ENCODE measurements at regions not wholly inside any gene's neighbourhood (a gene's known extent, or its start where the extent isn't known, plus 50 kb on each side); places are given as distances from the start of the nearest gene placed in this dataset.

DNA sequence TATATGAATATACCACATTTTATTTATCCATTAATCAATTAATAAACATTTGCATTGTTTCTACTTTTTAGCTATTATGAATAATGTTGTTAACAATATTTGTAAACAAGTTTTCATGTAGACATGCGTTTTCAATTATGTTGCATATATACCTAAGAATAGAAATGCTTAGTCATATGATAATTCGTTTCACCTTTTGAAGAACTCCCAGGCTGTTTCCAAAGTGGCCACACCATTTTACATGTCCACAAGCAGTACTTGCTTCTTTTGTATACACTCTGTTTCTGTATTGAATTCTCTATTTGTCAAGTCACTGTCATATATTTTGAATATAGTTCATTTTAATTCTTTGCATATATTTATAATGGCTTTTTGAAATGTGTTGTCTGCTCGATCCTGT is 206.9 kb upstream of the ZBTB20 start:
- TF ChIP-seq CTCF (IDR thresholded peaks at IDR 0.05; ENCODE audit: low read depth, low read length) = no peak
- Histone ChIP-seq H3K27me3 (no peaks in the 10 kb centered on the region), H3K4me1 (ENCODE audit: low read depth) (peaks cover 8% of the 10 kb centered on the region)

DNA sequence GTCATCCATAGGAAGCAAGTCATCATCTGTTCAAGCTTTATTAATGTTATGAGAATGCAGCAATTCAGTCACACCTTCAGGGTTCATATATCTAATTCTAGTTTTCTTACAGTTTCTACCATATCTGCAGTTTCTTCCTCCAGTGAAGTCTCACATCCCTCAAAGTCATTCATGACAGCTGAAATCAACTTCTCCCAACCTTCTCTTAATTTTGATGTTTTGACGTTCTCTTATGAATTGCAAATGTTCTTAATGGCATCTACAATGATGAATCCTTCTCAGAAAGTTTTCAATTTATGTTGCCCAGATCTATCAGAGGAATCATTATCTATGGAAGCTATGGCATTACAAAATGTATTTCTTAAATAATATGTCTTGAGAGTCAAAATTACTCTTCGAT is 210.4 kb upstream of the ZBTB20 start:
- TF ChIP-seq CTCF (IDR thresholded peaks at IDR 0.05; ENCODE audit: low read depth, low read length) = no peak
- Histone ChIP-seq H3K4me1 (ENCODE audit: low read depth) (peaks cover 12% of the 10 kb centered on the region), H3K27me3 (no peaks in the 10 kb centered on the region), H3K9me3 (ENCODE audit: low read depth) (no peaks in the 10 kb centered on the region), H3K36me3 (no peaks in the 10 kb centered on the region), H3K4me3 (no peak overlapping the region), H3K27ac (no peak overlapping the region)
- DNase-seq (ENCODE audit: low read depth in 1 of 2, low spot score in 1 of 2) = no peak

More for the DNA sequence above, 206.9 kb upstream of the ZBTB20 start:
- Histone ChIP-seq H3K9me3 (ENCODE audit: low read depth) (no peaks in the 10 kb centered on the region), H3K36me3 (no peaks in the 10 kb centered on the region), H3K4me3 (no peak overlapping the region), H3K27ac (no peak overlapping the region)
- DNase-seq (ENCODE audit: low read depth in 1 of 2, low spot score in 1 of 2) = no peak

- Histone ChIP-seq H3K36me3 (no peaks in the 10 kb centered on the region), H3K9me3 (ENCODE audit: low read depth) (no peaks in the 10 kb centered on the region), H3K27ac (no peak overlapping the region), H3K27me3 (no peaks in the 10 kb centered on the region), H3K4me1 (ENCODE audit: low read depth) (peaks cover 12% of the 10 kb centered on the region), H3K4me3 (no peak overlapping the region)
- DNase-seq (ENCODE audit: low read depth in 1 of 2, low spot score in 1 of 2) = peak in 1 of 2 donors; percentile 46
- no peak for TF ChIP-seq CTCF (IDR thresholded peaks at IDR 0.05; ENCODE audit: low read depth, low read length)
These were observed 212.4 kb upstream of the ZBTB20 start for GRCh38 chr3:115359536-115359935.

- Histone ChIP-seq H3K27ac (no peak overlapping the region), H3K9me3 (ENCODE audit: low read depth) (no peaks in the 10 kb centered on the region), H3K4me3 (no peak overlapping the region), H3K27me3 (no peaks in the 10 kb centered on the region), H3K36me3 (no peaks in the 10 kb centered on the region), H3K4me1 (ENCODE audit: low read depth) (peaks cover 12% of the 10 kb centered on the region)
- TF ChIP-seq CTCF (IDR thresholded peaks at IDR 0.05; ENCODE audit: low read depth, low read length) = no peak
- no peak for DNase-seq (ENCODE audit: low read depth in 1 of 2, low spot score in 1 of 2)
These were observed 214.7 kb upstream of the ZBTB20 start for GRCh38 chr3:115361806-115362205.

GRCh38 chr3:115363071-115363470 is 216.0 kb upstream of the ZBTB20 start:
- no peak for DNase-seq (ENCODE audit: low read depth in 1 of 2, low spot score in 1 of 2)
- H3K4me1 ChIP-seq (ENCODE audit: low read depth) = peaks cover 12% of the 10 kb centered on the region
- no peaks in the 10 kb centered on the region for H3K36me3 ChIP-seq
- H3K4me3 ChIP-seq = no peak overlapping the region
- H3K9me3 ChIP-seq (ENCODE audit: low read depth) = no peaks in the 10 kb centered on the region
- H3K27ac ChIP-seq = no peak overlapping the region
- TF ChIP-seq CTCF (IDR thresholded peaks at IDR 0.05; ENCODE audit: low read depth, low read length) = no peak
- no peaks in the 10 kb centered on the region for H3K27me3 ChIP-seq

GRCh38 chr3:115369021-115369420 is 221.9 kb upstream of the ZBTB20 start:
- H3K9me3 ChIP-seq (ENCODE audit: low read depth) = no peaks in the 10 kb centered on the region
- H3K27ac ChIP-seq = no peak overlapping the region
- H3K36me3 ChIP-seq = no peaks in the 10 kb centered on the region
- H3K4me1 ChIP-seq (ENCODE audit: low read depth) = no peaks in the 10 kb centered on the region
- no peaks in the 10 kb centered on the region for H3K27me3 ChIP-seq
- no peak for DNase-seq (ENCODE audit: low read depth in 1 of 2, low spot score in 1 of 2)
- no peak overlapping the region for H3K4me3 ChIP-seq
- TF ChIP-seq CTCF (IDR thresholded peaks at IDR 0.05; ENCODE audit: low read depth, low read length) = no peak

Measured in cardiac muscle cell (in vitro differentiated cells and primary cell).